Kidney epithelial cell (primary cell): ENCODE measurements at regions not wholly inside any gene's neighbourhood (a gene's known extent, or its start where the extent isn't known, plus 50 kb on each side); places are given as distances from the start of the nearest gene placed in this dataset.
"Not testable (repeated sequence)": the region's sequence is repeated elsewhere in the genome, so short reads cannot be mapped to it uniquely, and the experiment has no call there.

Experiments
- DNase-seq: peaks from one replicate; pipeline ENCODE4 v3.0.0-alpha.2; 2010; ENCODE audit warnings: low read depth
- H3K27me3 ChIP-seq: 2 replicates; pipeline ENCODE4 v1.6.0; 2011; ENCODE audit warnings: low read length; ENCODE audit not compliant: control insufficient read depth, insufficient read depth
- H3K36me3 ChIP-seq: 2 replicates; pipeline ENCODE4 v1.5.1; 2011; ENCODE audit warnings: low read length; ENCODE audit not compliant: control insufficient read depth, insufficient read depth
- H3K4me3 ChIP-seq: 2 replicates; pipeline ENCODE4 v1.5.1; 2011; ENCODE audit warnings: low read depth, mild to moderate bottlenecking, control low read depth, low read length
- CTCF ChIP-seq: IDR thresholded peaks from 2 replicates; pipeline ENCODE4 v1.5.1; 2011; ENCODE audit warnings: mild to moderate bottlenecking, moderate library complexity, low read length, control low read depth, inconsistent platforms; ENCODE audit not compliant: insufficient read depth, poor library complexity, severe bottlenecking

DNA sequence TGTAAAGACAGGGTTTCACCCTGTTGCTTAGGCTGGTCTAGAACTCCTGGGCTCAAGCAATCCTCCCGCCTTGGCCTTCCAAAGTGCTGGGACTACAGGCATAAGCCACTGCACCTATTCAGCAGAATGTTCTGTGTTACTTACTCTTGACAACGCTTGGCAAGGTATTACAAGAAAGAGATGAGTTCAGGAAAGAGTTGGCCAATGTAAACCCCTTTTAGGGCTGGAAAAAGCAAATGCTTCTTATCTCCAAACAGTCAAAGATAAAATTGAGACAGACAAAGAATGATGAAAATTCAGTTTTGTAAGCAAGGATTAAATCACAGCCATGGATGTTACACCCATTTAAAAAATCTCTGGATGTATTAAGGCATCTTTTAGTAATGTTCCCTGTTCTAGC lies 114.0 kb upstream of the PODXL start:
- Histone ChIP-seq H3K27me3 (peaks cover 2% of the 10 kb centered on the region), H3K4me3 (no peak overlapping the region), H3K36me3 (no peaks in the 10 kb centered on the region)
- DNase-seq, result no peak
- TF ChIP-seq CTCF, result no peak

DNA sequence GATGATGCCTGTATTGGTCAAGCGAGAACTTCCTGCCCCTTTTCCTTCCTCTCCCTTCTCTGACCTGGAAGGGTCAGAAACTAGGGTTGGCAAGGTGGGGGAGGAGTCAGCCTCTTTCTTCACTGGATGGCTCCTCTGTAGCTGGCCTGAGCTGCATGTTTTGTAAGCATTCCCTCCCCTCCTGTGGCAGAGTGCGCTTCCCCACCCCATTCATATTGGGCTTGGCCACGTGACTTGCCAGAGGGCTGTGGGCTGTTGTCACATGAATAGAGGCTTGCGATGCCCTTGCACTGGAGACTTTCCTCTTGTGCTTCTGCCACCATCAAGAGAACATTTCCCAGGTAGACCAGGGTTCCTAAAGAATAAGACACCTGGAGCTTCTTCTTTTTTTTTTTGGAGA lies 111.3 kb upstream of the PODXL start:
- Histone ChIP-seq H3K36me3 (no peaks in the 10 kb centered on the region), H3K4me3 (no peak overlapping the region), H3K27me3 (no peaks in the 10 kb centered on the region)
- no peak for TF ChIP-seq CTCF
- no peak for DNase-seq

- no peak overlapping the region for H3K4me3 ChIP-seq
- TF ChIP-seq CTCF, result no peak
- DNase-seq, result no peak
- no peaks in the 10 kb centered on the region for H3K27me3 ChIP-seq
- no peaks in the 10 kb centered on the region for H3K36me3 ChIP-seq
Measured at GRCh38 chr7:131665021-131665420, 108.6 kb upstream of the PODXL start.

GRCh38 chr7:131664570-131664969 lies 108.1 kb upstream of the PODXL start:
- DNase-seq, result no peak
- Histone ChIP-seq H3K4me3 (no peak overlapping the region), H3K36me3 (no peaks in the 10 kb centered on the region), H3K27me3 (no peaks in the 10 kb centered on the region)
- no peak for TF ChIP-seq CTCF

- H3K27me3 ChIP-seq, H3K4me3 ChIP-seq, DNase-seq, H3K36me3 ChIP-seq: not testable (repeated sequence)
Measured at GRCh38 chr7:131662301-131662873, 106.0 kb upstream of the PODXL start.

- Histone ChIP-seq H3K36me3 (no peaks in the 10 kb centered on the region), H3K27me3 (no peaks in the 10 kb centered on the region), H3K4me3 (no peak overlapping the region)
- DNase-seq, result no peak
- no peak for TF ChIP-seq CTCF
Measured at GRCh38 chr7:131657881-131658280, 101.5 kb upstream of the PODXL start.
